ENCODE measurements at regions not wholly inside any gene's neighbourhood (a gene's known extent, or its start where the extent isn't known, plus 50 kb on each side); places are given as distances from the start of the nearest gene placed in this dataset.
A peak's percentile ranks its signal among the peaks of the same experiment; 100 is the strongest.

DNA sequence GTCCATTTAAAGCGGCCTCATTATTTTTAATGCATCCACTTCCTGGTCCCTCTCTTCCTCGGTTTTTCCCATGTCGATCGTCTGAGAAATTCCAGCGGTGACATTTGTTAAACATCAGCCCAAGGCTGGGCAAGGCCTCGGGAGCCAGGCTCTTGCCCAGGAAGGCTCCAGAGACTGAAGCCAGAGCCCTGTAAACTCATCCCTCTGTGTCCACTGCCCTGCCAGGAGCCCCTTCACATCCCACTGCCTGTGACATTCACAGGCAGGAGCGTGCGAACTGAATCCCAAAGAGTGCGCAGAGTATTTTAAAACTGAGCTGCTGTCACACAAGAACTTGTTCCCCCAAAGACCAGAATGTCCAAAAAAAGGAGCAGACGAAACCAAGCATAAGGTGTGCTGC, 56.5 kb upstream of the ANO1 start:
- DNase-seq (ENCODE audit: low spot score), result peak; percentile 71

DNA sequence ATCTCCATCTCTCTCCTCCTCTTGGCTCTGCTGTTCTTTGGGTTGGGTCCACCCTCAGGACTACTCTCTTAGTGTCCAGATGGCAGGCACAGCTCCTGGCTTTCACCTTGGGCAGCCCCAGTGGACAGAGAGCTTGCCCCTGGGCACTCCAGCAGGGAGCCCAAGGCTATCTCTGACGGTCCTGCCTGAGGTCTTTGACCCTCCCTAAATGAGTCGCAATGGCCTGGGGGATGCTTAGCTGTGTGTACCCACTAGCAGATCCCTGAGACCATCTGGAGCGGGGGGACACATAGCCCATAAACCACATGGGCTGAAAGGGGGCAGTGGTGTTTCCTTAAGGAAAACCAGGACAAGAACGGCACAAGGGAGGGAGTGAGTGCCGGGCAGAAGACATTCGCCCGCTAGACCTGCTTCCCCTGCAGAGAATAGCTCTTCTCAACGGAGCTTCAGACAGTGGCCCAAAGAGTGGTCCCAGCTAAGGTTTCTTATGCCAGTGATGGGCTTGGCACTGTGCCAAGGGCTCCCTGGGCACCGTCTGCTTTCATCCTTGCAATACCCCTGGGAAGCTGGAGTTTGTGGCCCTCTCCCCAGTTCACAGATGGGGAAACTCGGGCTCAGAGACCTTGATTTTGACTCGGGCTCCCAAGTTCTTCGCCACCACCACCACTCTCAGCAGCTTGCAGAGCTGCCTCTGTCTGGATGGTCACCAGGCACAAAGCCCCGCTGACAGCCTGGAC, 53.9 kb upstream of the ANO1 start:
- DNase-seq (ENCODE audit: low spot score), result peak; percentile 55

DNA sequence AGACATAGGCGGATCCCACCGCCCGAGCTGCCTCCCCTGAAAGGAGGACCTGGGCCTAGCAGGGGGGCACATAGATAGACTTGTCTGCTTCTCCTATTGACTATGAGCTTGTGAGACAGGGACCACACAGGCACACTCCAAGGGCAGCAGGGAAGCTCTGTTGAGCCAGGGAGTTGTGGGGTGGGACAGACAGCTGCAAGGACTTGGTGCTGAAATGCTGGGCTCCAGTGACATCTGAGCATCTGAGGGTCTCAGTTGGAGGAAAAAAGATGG, 53.4 kb upstream of the ANO1 start:
- peak; percentile 47 for DNase-seq (ENCODE audit: low spot score)

DNA sequence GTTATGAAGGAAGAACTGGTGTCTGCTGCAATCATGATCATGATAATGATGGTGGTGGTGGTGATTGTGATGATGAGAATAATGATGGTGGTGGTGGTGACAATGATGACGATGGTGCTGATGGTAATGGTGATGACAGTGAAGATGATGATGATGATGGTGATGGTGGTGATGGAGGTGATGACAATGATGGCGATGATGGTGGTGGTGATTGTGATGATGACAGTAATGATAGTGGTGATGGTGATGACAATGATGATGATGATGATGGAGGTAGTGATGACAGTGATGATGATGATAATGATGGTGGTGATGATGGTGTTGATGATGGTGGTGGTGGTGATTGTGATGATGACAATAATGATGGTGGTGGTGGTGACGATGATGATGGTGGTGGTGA, 52.8 kb upstream of the ANO1 start:
- no peak for DNase-seq (ENCODE audit: low spot score)

DNA sequence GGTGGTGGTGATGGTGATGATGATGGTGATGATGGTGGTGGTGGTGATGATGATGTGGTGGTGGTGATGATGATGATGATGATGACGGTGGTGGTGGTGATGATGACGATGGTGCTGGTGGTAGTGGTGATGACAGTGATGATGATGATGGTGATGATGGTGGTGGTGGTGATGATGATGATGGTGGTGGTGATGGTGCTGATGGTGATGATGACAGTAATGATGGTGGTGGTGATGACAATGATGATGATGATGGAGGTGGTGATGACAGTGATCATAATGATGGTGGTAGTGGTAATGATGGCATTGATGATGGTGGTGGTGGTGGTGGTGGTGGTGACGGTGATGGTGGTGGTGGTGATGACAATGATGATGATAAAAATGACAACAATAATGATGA, 52.1 kb upstream of the ANO1 start:
- DNase-seq (ENCODE audit: low spot score), result peak; percentile 14

DNA sequence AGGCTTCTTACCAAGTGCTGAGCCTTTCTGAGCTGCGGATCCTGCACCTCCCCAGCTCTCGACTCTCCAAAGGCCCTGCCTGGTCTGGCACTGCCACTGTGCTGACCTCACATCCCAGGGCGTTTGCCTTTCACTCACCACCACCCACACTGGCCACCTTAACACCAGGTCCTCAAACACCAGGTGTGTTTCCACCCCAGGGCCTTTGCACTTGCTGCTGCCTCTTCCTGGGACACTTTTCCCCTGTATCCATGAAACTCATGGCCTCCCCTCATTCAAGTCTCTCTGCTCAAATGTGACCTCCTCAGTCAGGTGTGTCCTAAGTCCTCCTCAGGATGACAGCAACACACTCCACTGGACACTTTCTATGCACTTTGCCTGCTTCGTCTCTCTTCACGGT, 51.4 kb upstream of the ANO1 start:
- peak; percentile 43 for DNase-seq (ENCODE audit: low spot score)

DNA sequence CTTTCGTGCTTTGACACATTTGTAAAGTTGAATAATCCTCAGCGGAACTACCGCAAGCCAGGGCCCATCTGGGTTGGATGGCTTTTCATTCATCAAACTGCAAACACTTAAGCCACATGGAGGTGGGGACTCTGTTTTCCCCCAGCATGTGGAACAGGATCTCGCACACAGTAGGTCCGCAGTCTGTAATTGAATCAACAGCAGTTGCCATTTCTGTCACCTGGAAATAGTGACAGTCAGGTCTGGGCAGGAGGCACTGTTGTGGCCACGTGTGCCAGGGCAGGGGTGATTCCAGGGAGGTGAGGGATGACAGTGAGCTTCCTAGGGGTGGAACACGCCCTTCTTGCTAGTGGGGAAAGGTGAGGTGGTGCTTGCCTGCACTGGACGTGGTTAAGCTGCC, 50.7 kb upstream of the ANO1 start:
- no peak for DNase-seq (ENCODE audit: low spot score)

DNA sequence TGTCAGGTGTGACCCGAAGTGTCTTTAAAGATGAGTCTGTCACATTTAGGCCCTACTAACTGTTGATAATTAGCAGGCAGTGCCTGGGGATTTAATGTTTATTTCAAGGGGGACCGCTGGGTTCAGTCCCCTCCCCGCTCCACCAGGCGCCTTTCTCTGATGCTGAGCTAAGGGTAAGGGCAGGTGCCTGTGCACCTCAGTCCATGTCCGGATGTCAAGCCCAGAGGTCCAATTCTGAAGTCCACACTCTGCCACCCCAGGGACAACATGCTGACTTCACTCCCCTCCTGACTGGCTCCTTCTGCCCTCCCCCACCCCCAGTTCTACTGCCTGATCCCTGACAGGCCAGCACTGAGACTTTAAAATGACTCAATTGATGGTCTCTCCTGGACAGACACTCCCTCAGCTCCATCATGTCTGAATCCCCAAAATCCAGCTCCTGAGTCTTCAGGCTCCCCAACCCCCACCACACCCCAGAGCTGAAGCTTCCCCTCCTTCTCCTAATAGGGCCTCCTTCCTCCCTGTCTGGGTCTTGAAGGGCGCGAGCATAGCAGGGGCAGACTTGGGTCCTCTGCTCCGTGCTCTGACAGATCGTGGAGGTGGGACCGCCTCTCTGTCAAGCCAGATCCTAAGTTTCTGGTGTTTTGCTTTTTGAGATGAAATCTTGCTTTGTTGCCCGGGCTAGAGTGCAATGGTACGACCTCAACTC, 49.8 kb upstream of the ANO1 start:
- no peak for DNase-seq (ENCODE audit: low spot score)
